HG03135 (cell line): ENCODE measurements at regions not wholly inside any gene's neighbourhood (a gene's known extent, or its start where the extent isn't known, plus 50 kb on each side); places are given as distances from the start of the nearest gene placed in this dataset.

Experiments used
- ATAC-seq: cut with Tn5 transposase; IDR thresholded peaks from one replicate; pipeline ENCODE4 v1.9.1; 2021; ENCODE audit warnings: mild to moderate bottlenecking, moderate library complexity; ENCODE audit not compliant: unreplicated experiment

DNA sequence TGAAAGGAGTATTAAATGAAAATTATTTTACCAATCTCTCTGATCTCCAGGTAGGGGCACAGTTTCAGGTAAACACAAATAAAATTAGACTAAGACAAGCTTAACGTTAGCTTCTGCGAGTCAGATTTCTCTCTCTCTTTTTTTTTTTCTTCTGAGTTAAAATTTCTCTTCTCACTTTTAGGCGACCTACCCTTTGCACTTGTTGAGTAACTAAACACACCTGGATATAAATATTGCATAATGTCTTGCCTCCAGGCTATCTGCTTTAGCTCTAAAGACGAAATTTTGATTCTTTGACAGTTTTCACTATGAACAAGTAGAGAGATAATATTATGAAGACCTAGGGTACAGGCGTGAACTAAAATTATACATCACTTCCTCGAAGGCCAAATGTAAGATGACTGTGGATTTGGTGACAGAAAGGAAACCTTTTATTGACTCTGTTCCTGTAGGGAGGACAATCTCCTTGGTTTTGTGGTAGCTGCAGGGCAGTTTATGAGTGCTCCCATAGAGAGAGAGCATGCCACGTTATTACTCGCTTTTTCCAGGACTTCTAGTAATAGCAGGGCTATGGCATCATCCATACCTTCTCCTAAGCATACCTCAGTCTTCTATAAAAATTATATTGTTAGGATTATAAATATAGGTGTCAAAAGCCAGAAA is 303.8 kb upstream of the NEGR1 start:
- no peak for ATAC-seq

DNA sequence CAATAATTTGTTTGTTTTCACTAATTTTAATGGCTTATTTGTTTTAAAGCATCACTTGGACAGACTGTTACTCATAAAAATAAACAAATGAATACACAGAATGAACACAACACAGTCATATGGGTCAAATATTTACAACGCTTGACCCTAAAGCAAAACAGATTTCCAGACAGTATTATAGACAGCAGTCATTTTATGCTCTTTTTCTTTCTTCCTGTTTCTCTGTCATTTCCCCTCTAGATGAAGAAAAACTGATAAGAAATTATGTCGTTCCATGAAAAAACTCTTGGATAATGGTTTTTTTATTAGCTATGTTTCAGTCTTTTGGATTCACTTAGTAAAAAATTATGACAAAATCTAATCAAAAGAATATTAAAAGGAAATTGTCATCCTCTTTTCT is 297.3 kb upstream of the NEGR1 start:
- no peak for ATAC-seq

DNA sequence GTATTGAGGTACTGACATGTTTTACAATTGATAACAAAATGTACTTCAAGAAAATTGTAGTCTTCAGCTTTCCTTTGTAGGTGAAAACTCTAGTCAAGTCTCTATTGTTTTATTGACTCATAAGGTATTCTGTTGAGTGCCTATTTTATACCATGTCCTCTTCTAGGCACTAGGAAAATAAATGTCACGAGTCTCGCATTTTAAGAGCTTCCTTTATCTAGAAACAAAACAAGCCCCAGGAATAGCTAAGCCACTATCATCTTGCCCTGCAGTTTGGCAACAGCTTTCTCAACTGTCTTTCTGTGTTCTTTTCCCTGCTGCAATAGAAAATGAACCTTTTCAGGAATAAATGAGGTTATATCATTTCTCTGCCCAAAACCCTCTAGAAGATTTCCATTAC is 288.5 kb upstream of the NEGR1 start:
- no peak for ATAC-seq

DNA sequence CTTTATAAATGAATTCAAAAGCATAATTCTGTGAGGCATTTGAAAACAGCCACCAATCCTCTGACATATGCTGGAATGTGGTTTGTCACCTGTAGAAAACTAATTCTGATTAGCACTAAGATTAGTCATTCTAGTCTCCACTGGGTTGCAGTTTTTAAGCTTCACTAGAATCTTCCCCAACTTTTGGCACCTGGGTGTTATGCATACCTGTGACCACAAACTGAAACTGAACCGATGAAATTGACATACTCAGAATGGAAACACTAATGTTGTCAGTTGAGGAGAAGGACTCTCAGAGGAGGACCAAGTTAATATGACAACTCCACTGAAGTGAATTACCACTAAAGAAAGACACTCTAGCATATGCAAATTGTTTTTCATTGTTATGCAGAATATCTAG is 285.8 kb upstream of the NEGR1 start:
- no peak for ATAC-seq

DNA sequence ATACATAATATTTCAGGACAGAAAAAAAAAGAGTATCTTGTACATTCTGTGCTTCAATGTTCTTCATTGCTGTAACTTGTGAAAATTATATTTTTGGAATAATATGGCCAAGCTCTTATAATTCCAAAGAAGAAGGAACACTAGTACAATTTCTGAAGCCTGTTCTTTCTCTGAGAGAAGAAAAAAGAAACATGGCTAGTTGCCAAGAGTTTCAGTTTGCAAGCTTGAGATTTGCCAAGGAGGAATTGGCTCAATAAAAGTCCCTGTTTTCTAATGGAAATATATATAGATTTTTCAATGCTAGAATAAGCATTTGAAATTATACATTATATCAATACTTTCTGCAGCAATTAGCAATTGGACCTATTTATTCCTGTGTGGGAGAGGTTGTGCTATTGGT is 285.2 kb upstream of the NEGR1 start:
- ATAC-seq = no peak

DNA sequence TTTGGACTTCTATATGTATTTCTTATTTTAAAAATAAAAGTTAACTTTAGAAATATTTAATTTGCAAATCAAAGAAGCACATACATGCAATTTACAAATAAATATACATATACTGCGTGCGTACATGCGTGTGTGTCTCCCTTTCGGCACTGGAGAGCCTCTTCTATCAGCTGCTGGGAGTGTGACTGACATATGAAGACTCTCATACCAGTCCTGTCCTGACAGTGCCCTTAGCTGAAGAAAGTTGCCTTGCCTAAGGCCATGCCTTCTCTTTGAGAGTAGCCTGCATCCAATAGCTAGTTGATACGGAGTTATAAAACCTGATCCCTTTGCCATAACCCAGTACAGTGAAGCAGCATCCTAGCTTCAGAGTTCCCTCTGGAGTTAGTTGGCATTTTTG is 282.4 kb upstream of the NEGR1 start:
- ATAC-seq = no peak

DNA sequence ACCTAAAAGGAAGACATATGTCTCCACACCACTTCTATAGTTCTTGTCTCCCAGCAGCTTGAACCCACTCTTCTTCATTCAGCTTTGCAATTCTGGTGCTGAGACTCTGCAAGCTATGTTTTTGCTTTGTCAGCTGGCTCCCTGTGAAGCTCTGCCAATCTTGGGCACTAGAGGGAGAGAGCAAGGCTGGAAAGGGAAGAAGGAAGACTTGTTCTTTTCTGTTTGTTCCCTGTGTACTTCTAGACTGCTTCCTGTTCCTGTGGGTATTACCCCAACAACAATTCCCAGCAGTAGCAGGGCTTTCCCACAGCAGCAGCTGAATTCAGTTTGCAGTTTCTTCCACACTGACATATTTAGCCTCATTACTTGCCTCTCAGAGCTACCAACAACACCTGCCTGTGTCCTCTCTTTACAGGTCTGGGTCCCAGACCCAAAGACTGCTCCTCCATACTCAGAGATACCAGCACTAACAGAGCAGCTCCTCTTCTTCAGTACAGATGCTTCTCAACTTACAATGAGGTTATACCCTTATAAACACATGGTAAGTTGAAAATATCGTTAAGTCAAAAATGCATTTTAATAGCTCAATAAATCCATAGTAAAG is 275.2 kb upstream of the NEGR1 start:
- ATAC-seq = no peak

DNA sequence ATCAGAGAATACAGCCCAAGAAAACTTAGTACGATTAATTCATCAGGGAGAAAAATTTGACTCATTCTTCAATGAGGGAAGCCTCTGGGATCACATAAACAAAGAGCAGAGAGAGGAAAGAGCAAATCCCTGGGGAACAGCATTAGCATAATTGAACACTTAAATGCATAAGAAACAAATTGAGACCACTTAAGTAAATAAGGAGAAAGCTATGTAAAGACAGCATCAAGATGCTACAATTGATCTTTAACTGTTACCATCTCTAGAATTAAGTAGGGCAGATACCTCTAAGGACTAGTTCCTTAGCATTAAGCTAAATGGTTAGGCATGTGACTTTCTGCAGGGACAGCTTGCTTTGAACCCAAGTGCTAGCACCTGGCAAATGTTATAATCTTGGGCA is 265.1 kb upstream of the NEGR1 start:
- ATAC-seq = no peak

DNA sequence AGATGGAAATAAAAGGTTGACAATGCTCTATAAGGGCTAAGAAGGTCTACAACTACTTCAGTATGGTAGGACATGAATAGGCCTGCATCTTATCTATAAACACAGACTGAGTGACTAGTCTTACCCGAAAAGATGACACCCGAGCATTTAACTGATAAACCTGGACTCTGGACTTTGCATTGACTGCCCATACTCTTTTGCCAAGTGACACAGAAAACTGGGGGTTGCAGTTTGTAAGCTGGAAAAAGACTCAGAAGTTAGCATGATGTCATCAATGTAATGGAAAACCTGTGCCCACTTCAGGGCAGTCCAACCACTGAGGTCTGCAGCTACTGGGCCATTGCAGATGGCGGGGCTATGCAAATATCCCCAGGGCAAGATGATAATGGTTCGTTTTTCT is 258.3 kb upstream of the NEGR1 start:
- ATAC-seq = no peak

DNA sequence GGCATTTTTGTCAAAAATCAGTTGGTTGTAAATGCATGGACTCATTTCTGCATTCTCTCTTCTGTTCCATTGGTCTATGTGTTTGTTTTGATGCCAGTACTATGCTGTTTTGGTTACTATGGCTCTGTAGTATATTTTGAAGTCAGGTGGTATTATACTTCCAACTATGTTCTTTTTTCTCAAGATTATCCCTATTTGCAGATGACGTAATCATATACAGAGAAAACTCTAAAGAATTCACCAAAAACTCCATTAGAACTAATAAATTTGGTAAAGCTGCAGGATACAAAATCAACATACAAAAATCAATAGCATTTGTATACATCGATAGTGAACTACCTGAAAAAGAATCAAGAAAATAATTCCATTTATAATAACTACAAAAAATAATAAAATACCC is 253.1 kb upstream of the NEGR1 start:
- no peak for ATAC-seq

DNA sequence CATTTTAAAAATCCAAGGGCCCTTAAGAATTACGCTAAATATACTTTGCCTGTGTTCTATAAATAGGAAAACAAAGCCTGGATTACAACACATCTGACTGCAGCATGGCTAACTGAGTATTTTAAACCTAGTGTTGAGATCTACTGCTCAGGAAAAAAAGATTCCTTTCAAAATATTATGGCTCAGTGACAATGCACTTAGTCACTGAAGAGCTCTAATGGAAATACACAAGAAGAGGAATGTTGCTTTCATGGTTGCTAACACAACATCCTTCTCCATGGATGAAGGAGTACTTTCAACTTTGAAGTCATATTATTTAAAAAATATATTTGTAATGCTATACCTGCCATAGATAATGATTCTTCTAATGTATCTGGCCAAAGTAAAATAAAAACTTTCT is 248.3 kb upstream of the NEGR1 start:
- ATAC-seq = no peak

DNA sequence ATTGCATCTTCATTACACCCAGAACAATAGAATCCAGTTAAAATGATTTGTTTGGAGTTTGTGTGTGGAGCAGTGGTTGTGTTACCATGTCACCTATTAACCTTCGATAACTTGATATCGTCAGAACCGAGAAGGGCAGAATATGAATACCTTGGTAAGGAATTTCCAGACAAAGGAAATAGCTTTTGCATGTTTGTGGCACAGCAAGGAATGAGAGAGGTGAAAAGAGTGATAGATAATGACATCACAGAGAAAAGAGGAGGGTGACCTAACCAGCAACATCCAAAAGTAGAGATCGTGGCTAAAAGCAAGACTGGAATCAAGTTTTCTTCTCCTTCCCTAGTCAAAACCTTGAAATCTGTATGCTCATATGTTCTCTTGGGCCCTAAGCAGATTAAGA is 244.6 kb upstream of the NEGR1 start:
- no peak for ATAC-seq

DNA sequence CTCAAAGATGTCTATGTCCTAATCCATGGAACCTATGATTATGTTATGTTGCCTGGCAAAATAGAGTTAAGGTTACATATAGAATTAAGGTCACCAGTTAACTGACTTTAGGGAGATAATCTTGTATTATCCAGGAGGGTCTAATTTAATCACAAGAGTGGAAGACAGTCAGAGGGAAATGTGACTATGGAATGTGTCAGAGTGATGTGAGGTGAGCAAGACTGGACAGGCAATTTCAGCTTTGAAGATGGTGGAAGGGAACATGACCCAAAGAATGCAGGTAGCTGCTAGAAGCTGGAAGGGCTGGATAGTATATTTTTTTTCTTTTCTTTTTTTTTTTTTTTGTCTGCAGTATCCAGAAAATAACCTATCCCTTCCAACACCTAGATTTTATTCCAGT is 241.7 kb upstream of the NEGR1 start:
- ATAC-seq = no peak

DNA sequence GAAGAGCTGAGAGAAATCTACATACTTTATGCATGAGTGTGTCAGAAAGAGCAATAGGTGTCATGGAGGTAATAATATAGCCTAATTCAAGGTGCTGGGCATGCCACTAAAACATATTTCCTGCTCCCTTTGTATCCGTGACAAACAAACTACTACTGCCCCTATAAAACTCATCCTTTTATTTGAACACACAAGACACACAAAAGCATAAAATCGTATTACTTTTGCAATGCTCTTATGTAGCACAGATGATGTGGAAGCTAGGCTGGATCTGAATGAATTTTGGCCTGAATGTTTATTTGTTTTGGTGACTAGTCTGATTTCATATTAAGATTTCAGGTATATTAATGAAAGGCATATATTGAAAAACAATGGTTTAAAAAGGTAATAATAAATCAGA is 239.3 kb upstream of the NEGR1 start:
- ATAC-seq = no peak

DNA sequence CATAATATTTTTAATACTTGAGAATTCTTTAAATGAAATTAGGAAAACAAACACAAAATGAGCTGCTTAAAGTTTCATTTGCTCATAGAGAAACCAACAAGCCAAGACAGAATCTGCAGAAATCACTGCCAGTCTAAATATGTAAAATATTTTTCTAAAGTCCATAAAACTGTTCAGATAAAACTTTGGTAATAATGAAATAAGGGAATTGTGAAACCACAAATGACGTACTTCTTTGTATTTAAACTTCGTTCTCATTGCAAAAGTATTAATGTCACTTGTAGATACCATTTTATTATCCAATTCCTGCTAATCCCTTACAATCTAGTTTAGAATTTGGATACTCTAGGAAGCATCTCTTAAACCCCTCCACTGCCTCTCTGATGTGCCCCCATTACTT is 234.5 kb upstream of the NEGR1 start:
- ATAC-seq = no peak

DNA sequence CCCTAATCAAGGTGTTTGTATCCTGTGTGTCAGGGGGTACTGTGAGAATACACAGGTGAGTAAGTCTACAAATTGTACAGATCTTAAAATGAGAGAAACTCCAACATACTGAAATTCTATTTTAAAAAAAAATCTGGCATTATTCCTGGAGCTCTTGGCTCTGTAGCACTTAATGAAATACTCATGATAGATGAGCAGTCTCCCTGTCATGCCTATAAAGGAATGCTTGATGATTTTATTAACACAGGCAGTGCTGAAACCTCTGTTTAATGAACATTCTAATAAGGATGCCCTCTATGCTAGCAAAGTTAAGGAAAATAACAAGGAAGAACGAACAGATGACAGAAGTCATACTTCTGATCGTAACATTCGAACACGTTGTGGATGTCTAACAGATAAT is 233.9 kb upstream of the NEGR1 start:
- ATAC-seq = no peak

DNA sequence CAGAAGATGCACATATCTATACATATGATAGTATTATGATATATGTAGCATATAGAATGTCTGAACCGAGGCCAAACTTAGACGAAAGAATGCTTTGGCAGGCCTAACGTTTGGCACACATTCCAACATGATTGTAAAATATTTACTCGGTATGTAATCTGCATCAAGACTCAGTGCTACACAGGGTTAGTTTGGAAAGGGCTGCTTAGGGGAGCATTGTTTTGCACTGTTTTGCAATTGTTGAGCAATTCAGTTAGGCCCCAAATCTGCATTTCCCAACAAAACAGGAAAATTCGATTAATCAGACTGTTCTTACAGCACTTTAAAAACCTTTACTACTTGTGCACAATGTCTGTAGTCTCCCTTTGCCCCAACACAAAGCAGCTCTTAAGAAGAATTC is 216.0 kb upstream of the NEGR1 start:
- no peak for ATAC-seq

DNA sequence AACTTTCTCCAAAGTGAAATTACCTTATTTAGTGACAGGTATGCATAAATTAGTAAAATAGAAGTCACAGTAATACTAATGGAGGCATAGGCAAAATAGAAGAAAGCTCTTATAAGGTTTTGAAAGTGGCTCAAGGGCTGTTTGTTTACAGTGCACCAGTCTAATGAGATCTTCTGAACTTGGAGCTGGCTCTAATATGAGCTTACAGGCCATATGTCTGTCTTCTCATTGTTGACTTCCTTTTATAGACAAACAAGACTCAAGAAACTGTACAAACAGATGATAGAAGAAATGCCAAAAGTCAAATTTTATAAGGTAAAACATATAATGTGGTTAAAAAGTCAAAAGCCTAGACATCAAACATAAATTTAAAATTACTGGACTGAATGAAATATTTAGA is 207.5 kb upstream of the NEGR1 start:
- ATAC-seq = no peak

DNA sequence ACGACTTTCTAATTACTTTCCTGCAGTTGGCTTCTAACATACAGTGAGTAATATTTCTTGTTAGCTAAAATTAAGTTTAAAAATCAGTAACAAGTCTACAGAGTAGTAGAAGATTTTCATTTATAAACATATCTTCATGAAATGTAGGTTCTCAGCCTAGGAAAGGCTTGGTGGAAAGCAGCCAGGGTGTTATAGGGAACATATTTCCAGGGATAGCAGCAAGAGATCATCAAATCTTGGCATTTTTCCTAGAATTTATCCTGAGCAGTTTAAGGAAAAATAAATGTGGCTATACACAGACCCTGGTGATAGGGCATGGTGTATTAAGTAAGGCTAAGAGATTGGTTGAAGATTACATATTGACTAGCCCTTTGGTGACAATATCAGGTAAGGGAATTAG is 203.5 kb upstream of the NEGR1 start:
- ATAC-seq = no peak

DNA sequence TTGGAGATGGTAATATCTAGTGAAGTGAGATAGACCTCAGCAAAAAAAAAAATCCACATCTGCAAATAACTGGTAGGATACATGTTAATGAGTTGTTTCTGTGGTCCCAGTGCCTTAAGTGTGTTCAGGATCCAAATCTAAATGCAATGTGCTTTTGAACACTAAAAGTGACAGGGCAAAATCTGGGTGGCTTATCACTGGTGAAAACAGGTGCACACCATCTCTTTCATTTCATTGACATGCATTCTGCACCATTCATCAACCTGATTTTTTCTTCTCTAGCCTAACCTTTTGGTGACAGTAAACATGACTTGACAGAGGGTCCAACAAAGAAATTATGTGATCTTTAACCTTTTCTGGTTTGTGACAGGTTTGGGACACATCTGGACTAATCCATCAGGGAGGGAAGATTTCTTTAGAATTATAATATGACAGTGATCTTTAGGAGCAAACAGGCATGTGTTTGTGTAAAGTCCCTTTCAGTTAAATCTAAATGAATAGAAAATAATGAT is 201.6 kb upstream of the NEGR1 start:
- no peak for ATAC-seq

DNA sequence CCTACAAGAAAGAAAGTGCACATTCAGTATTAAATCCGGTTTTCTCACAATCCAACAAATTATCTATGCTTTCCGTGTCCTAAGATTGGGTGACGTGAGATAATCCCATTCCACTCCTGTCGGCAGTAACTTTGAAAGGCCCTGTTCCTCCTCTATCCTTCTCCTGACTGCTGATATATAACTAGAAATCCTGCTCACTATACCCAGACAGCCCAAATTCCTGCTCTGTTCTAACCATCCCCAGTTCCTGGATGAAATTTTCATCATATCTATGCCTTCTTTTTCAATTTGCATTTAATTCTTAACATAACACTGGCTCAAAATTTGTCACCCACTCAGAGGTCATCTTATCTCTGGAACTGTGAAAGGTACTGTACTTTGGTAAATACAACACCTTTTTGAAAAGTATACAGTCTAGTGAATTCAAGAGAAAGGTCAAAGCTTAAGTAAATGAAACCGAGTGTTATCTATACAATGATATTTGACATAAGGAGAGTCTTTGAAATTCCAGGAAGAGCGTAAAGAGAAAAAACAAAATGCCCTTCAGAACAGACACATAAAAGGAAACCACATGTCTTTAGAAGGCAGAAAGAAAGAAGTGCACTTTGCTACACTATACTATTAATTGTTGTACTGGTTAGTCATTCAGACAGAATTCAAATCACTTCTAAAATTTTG is 200.5 kb upstream of the NEGR1 start:
- ATAC-seq = no peak

DNA sequence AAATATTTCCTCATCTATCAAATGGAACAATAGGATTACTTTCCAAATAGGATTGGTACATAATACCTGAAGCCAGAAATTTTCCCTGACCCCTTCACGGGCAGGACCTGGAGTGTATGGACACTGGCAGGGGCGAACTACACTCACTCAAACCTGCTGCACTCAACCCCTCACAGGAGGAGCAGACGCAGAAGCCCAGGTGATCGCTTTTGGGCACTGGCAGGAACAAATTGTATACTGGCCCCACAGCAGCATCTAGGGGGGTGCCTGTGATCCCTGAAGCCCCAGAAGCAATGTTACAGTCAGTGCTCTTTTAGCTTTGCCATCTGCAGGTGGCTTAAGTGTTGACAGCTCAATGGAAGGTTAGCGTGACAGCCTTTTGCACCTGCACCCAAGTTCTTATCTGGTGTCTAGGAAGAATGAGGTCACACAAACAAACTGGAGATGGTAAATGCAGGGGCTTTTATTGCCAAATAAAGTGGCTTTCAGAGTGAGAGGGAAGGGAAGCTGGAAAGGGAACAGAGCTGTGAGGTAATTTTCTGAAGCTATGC is 199.2 kb upstream of the NEGR1 start:
- ATAC-seq = no peak
